ENCODE measurements at regions not wholly inside any gene's neighbourhood (a gene's known extent, or its start where the extent isn't known, plus 50 kb on each side); places are given as distances from the start of the nearest gene placed in this dataset.

GRCh38 chr5:61912559-61912958 lies 393.4 kb upstream of the KIF2A start:
- Histone ChIP-seq H3K27ac (no peak overlapping the region), H3K4me3 (no peak overlapping the region), H3K4me1 (no peaks in the 10 kb centered on the region), H3K9me3 (peaks cover 0 to 17% (median 3%) of the 10 kb centered on the region in 12 donors), H3K27me3 (no peaks in the 10 kb centered on the region), H3K36me3 (no peaks in the 10 kb centered on the region)
- ATAC-seq (no peak), DNase-seq (no peak)
- WGBS, 4 donors: 88 to 92% (median 92%) methylated on average over 6 of the region's 6 CpGs
- intact Hi-C loops (cut with DNase I): no loop called here
- no peak for TF ChIP-seq CTCF (IDR thresholded peaks at IDR 0.05)
- no peak for TF ChIP-seq POLR2A (IDR thresholded peaks at IDR 0.05)

- TF ChIP-seq POLR2A (IDR thresholded peaks at IDR 0.05) (no peak), CTCF (IDR thresholded peaks at IDR 0.05) (no peak)
- Histone ChIP-seq H3K36me3 (no peaks in the 10 kb centered on the region), H3K27ac (no peak overlapping the region), H3K27me3 (peaks cover 0 to 4% (median 0%) of the 10 kb centered on the region in 9 donors), H3K9me3 (peaks cover 0 to 17% (median 3%) of the 10 kb centered on the region in 12 donors), H3K4me1 (no peaks in the 10 kb centered on the region), H3K4me3 (no peak overlapping the region)
- intact Hi-C loops (cut with DNase I): no loop called here
- 48 to 69% (median 58%) methylated on average over 4 of the region's 4 CpGs for WGBS, 4 donors
- ATAC-seq (no peak), DNase-seq (no peak)
Observed at GRCh38 chr5:61915646-61916045, 390.4 kb upstream of the KIF2A start.

DNA sequence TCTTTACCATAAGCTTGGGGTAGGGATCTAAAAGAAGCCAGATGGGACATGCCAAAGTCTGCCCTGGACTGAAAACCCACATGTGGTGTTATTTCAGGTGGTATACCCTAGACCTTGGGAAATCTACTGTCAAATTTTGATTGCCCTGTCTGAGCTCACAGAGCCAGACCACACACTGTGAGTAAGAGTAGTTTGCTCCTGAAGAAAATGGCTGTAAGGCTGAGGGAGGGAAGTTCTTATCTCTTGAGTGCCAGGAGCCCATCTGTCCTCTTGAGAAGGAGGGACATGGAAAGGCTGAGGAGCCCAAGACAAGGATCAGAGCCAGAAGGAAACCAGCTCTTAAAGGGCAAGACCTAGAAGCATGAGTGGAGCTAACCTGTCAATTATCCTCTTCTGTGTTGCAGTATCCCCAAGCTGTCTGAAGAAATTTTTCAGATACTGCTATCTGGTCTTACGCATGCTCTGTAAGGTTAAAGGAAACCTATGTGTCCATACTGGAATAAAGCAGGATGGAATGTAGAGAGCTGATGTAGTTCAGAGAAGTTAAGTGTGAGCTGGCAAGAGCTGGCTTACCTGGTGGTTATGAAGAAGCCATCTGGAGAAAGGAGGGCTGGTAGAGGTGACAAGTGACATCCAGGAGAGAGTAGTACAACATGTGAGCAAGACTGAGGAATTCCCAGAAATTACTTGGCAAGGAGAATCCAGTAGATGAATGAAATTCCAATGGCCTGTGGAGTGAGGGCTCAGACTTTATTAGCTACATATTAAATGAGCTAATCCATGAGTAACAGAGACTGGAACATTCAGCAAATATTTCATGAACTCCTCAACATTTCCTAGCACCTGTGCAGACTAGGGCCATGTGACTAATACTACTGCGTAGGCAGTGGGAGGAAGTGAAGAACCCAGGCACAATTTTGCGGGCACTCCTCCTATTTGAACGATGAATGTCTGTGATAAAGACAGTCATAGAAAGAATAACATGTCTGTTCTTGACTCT lies 389.1 kb upstream of the KIF2A start:
- ATAC-seq (no peak), DNase-seq (no peak)
- intact Hi-C loops (cut with DNase I): no loop called here
- Histone ChIP-seq H3K9me3 (peaks cover 0 to 16% (median 3%) of the 10 kb centered on the region in 12 donors), H3K36me3 (no peaks in the 10 kb centered on the region), H3K4me1 (no peaks in the 10 kb centered on the region), H3K4me3 (no peak overlapping the region), H3K27ac (no peak overlapping the region), H3K27me3 (peaks cover 0 to 11% (median 0%) of the 10 kb centered on the region in 9 donors)
- 81 to 89% (median 85%) methylated on average over 4 of the region's 4 CpGs for WGBS, 4 donors
- TF ChIP-seq POLR2A (IDR thresholded peaks at IDR 0.05): no peak
- no peak for TF ChIP-seq CTCF (IDR thresholded peaks at IDR 0.05)

DNA sequence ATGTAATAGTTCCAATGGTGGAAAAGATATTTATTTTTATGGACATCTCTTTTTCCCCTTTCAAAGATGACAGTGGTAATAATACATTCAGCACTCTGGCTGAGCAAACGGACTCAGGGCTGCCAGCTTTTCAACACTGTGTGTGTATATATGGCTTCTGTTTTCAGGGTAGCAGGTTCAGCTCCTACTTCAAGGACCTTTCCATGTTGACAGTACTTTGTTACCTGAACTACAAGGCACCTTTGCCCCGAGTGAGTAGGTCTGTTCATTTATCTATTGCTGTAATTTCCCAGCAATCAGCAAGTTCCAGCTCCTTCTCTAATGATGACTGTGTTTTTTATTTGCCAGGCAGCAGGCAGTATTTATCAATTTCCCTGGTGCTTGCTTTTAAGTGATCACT lies 387.4 kb upstream of the KIF2A start:
- Histone ChIP-seq H3K9me3 (peaks cover 0 to under 1% (median 0%) of the 10 kb centered on the region in 12 donors), H3K27me3 (peaks cover 0 to 14% (median 0%) of the 10 kb centered on the region in 9 donors), H3K27ac (no peak overlapping the region), H3K4me3 (no peak overlapping the region), H3K36me3 (no peaks in the 10 kb centered on the region), H3K4me1 (no peaks in the 10 kb centered on the region)
- DNase-seq (no peak), ATAC-seq (no peak)
- WGBS, 4 donors: 24 to 42% (median 39%) methylated on average over 2 of the region's 2 CpGs
- intact Hi-C loops (cut with DNase I): no loop called here
- TF ChIP-seq CTCF (IDR thresholded peaks at IDR 0.05) (no peak), POLR2A (IDR thresholded peaks at IDR 0.05) (no peak)
